ENCODE measurements at regions not wholly inside any gene's neighbourhood (a gene's known extent, or its start where the extent isn't known, plus 50 kb on each side); places are given as distances from the start of the nearest gene placed in this dataset.

- TF ChIP-seq KDM4A (IDR thresholded peaks at IDR 0.05; ENCODE audit: low read depth, low read length, severe bottlenecking) = no peak
- TF ChIP-seq RBBP5 (IDR thresholded peaks at IDR 0.05; ENCODE audit: borderline replicate concordance, low read depth, low read length) = no peak
Measured at GRCh38 chr1:204775546-204775945, 90.0 kb upstream of the LRRN2 start (continued).
